Natural killer cell (primary cell): ENCODE measurements at regions not wholly inside any gene's neighbourhood (a gene's known extent, or its start where the extent isn't known, plus 50 kb on each side); places are given as distances from the start of the nearest gene placed in this dataset.

Source experiments
- ATAC-seq, 3 donors: fragments of 150-1000 bp in 2 of 3; fragments of 200-7000 bp in 1 of 3; cut with Tn5 transposase; 1 replicate in 1 of 3; 2 replicates in 2 of 3; pipeline ENCODE4 v1.10.0; 2021; ENCODE audit warnings: mild to moderate bottlenecking in 2 of 3, moderate library complexity in 2 of 3
- DNase-seq, 2 donors: peaks; one replicate each; pipeline versions ENCODE4 v3.0.0 to v3.0.0-alpha.2; 2013 to 2021; ENCODE audit warnings: mixed read lengths in 1 of 2
- H3K27ac ChIP-seq: one replicate; pipeline ENCODE4 v1.5.1; 2013; ENCODE audit warnings: mild to moderate bottlenecking, low read length
- H3K27me3 ChIP-seq: one replicate; pipeline ENCODE4 v1.6.1; 2013; ENCODE audit warnings: low read length; ENCODE audit not compliant: control insufficient read depth, insufficient read depth
- H3K36me3 ChIP-seq: one replicate; pipeline ENCODE4 v1.6.1; 2013; ENCODE audit warnings: low read length; ENCODE audit not compliant: control insufficient read depth, insufficient read depth
- H3K4me1 ChIP-seq: one replicate; pipeline ENCODE4 v1.6.1; 2013; ENCODE audit warnings: low read length; ENCODE audit not compliant: control insufficient read depth, insufficient read depth
- H3K4me3 ChIP-seq: one replicate; pipeline ENCODE4 v1.5.1; 2013; ENCODE audit warnings: low read length
- H3K9me3 ChIP-seq: one replicate; pipeline ENCODE4 v1.6.1; 2013; ENCODE audit warnings: low read length; ENCODE audit not compliant: control insufficient read depth, insufficient read depth
- H3K27ac Mint-ChIP-seq, 2 donors: one replicate each; pipeline ENCODE4 v1.8.0; 2022; ENCODE audit warnings: mild to moderate bottlenecking in 2 of 2, mixed read lengths in 2 of 2, moderate library complexity in 1 of 2
- H3K27me3 Mint-ChIP-seq, 2 donors: one replicate each; pipeline ENCODE4 v1.8.0; 2022; ENCODE audit warnings: low read depth in 2 of 2, mixed read lengths in 2 of 2
- H3K36me3 Mint-ChIP-seq: one replicate; pipeline ENCODE4 v1.8.0; 2022; ENCODE audit warnings: mixed read lengths
- H3K4me1 Mint-ChIP-seq, 2 donors: one replicate each; pipeline ENCODE4 v1.8.0; 2022; ENCODE audit warnings: mixed read lengths in 2 of 2
- H3K4me3 Mint-ChIP-seq: one replicate; pipeline ENCODE4 v1.8.0; 2022; ENCODE audit warnings: mild to moderate bottlenecking, moderate library complexity, mixed read lengths
- H3K9me3 Mint-ChIP-seq, 2 donors: one replicate each; pipeline ENCODE4 v1.8.0; 2022; ENCODE audit warnings: mixed read lengths in 2 of 2
- CTCF ChIP-seq: fragments of 200-600 bp; IDR thresholded peaks from one replicate; pipeline ENCODE4 v1.8.0; 2022; ENCODE audit warnings: antibody characterized with exemption
- WGBS: methylation state at CpG from one replicate; pipeline ENCODE4 v1.1.7; 2013; ENCODE audit warnings: missing lambda C conversion rate; ENCODE audit not compliant: insufficient coverage; 5-methylcytosine and 5-hydroxymethylcytosine counted together
- intact Hi-C: fragments of 100-400 bp; cut with micrococcal nuclease; formaldehyde crosslinking; loops from one replicate; pipeline ENCODE4 v1.14.2; 2022

- Mint-ChIP-seq H3K27me3 (peaks cover 5 to 8% of the 10 kb centered on the region in 2 donors), H3K4me1 (no peaks in the 10 kb centered on the region), H3K4me3 (no peak overlapping the region), H3K27ac (no peak overlapping the region), H3K9me3 (no peaks in the 10 kb centered on the region), H3K36me3 (no peaks in the 10 kb centered on the region)
- WGBS = 78% methylated on average over 5 of the region's 5 CpGs
- H3K36me3 ChIP-seq = no peaks in the 10 kb centered on the region
- TF ChIP-seq CTCF = no peak
- intact Hi-C loops = no loop called here
- no peaks in the 10 kb centered on the region for H3K4me1 ChIP-seq
- H3K27ac ChIP-seq = no peak overlapping the region
- ATAC-seq (no peak), DNase-seq (no peak)
- no peaks in the 10 kb centered on the region for H3K9me3 ChIP-seq
- H3K4me3 ChIP-seq = no peak overlapping the region
- H3K27me3 ChIP-seq = no peaks in the 10 kb centered on the region
Measured at GRCh38 chr11:129729216-129729615, 86.4 kb upstream of the TMEM45B start.

- no peaks in the 10 kb centered on the region for H3K9me3 Mint-ChIP-seq
- H3K4me1 ChIP-seq = no peaks in the 10 kb centered on the region
- no peak overlapping the region for H3K27ac ChIP-seq
- H3K27me3 ChIP-seq = no peaks in the 10 kb centered on the region
- H3K36me3 ChIP-seq = no peaks in the 10 kb centered on the region
- no peak for TF ChIP-seq CTCF
- H3K4me1 Mint-ChIP-seq = no peaks in the 10 kb centered on the region
- WGBS = 95% methylated on average over 9 of the region's 10 CpGs
- no peak overlapping the region for H3K4me3 Mint-ChIP-seq
- no peaks in the 10 kb centered on the region for H3K36me3 Mint-ChIP-seq
- no peak for DNase-seq
- no peaks in the 10 kb centered on the region for H3K9me3 ChIP-seq
- intact Hi-C loops = no loop called here
- no peak overlapping the region for H3K27ac Mint-ChIP-seq
- H3K4me3 ChIP-seq = no peak overlapping the region
- no peak for ATAC-seq
- peaks cover 6 to 13% of the 10 kb centered on the region in 2 donors for H3K27me3 Mint-ChIP-seq
Measured at GRCh38 chr11:129729823-129730222, 85.8 kb upstream of the TMEM45B start.

- WGBS = 76% methylated on average over 8 of the region's 8 CpGs
- no peak for ATAC-seq
- H3K36me3 Mint-ChIP-seq = no peaks in the 10 kb centered on the region
Measured at GRCh38 chr11:129731316-129731715, 84.3 kb upstream of the TMEM45B start.

More at GRCh38 chr11:129731316-129731715, 84.3 kb upstream of the TMEM45B start:
- Histone ChIP-seq H3K36me3 (no peaks in the 10 kb centered on the region), H3K4me3 (no peak overlapping the region), H3K4me1 (no peaks in the 10 kb centered on the region), H3K9me3 (no peaks in the 10 kb centered on the region), H3K27ac (no peak overlapping the region), H3K27me3 (no peaks in the 10 kb centered on the region)
- no peak for DNase-seq
- H3K27me3 Mint-ChIP-seq = peaks cover 7 to 18% of the 10 kb centered on the region in 2 donors
- no peak for TF ChIP-seq CTCF
- H3K9me3 Mint-ChIP-seq = no peaks in the 10 kb centered on the region
- no peak overlapping the region for H3K27ac Mint-ChIP-seq
- H3K4me3 Mint-ChIP-seq = no peak overlapping the region
- H3K4me1 Mint-ChIP-seq = no peaks in the 10 kb centered on the region
- intact Hi-C loops = no loop called here
